Superior temporal gyrus (tissue), 1 donor: ENCODE measurements at regions not wholly inside any gene's neighbourhood (a gene's known extent, or its start where the extent isn't known, plus 50 kb on each side); places are given as distances from the start of the nearest gene placed in this dataset.
"Not testable (repeated sequence)": the region's sequence is repeated elsewhere in the genome, so short reads cannot be mapped to it uniquely, and the experiment has no call there.

Source experiments
- DNase-seq: peaks from one replicate; pipeline ENCODE4 v3.0.0-alpha.2; 2016; ENCODE audit errors: extremely low spot score

DNA sequence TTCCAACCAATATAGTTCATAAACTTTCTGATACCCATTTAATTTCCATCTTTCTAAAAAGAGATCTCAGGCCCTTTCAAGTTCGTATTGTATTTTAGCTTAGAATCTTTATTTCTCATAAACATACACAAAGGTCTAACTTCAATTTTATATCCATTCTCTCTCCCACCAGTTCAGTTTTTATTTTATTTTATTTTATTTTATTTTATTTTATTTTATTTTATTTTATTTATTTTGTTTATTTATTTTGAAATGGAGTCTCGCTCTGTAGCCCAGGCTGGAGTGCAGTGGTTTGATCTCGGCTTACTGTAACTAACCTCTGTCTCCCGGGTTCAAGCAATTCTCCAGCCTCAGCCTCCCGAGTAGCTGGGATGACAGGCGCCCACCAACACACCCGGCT, 552.8 kb downstream of the SLITRK5 start:
- DNase-seq, result no peak

GRCh38 chr13:88235441-88235840, 564.3 kb downstream of the SLITRK5 start:
- DNase-seq, result no peak

DNA sequence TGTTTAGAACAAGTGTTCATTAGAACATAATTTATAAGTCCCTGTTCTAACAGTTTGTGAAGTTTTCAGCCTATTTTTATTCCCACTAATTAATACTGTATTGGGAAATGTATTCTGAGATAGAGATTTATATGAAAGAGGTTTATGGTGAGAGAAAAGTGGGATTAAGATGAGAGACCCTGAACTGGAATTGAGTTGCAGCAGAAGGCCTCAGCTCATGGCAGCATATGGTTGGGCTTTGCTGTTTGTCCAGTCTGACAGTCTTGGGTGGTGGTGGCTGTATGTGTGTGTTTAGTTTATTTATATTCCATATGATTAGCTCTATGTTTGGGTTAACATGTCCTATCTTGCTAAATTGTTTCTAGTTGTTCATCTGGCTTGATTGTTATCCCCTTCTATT, 575.1 kb downstream of the SLITRK5 start:
- DNase-seq, result no peak

GRCh38 chr13:88248393-88248792, 577.2 kb downstream of the SLITRK5 start:
- DNase-seq, result no peak

GRCh38 chr13:88257706-88258105, 586.5 kb downstream of the SLITRK5 start:
- DNase-seq, result no peak

GRCh38 chr13:88263808-88264207, 592.6 kb downstream of the SLITRK5 start:
- no peak for DNase-seq

DNA sequence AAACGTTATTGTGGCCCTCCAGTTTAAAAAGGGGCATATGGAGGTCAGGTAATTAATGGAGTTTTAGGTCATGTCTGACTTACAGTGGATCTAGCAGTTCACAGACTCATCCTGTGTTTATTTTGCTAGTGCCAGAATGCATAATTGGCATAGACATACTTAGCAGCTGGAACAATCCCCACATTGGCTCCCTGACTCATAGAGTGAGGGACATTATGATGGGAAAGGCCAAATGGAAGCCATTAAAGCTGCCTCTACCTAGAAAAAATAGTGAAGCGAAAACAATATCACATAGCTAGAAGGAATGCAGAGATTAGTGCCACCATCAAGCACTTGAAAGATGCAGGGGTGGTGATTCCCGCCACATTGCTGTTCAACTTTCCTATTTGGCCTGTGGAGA, 610.7 kb downstream of the SLITRK5 start:
- no peak for DNase-seq

- DNase-seq, result no peak
These were observed 614.2 kb downstream of the SLITRK5 start for GRCh38 chr13:88285329-88285728.

GRCh38 chr13:88288326-88288725, 617.2 kb downstream of the SLITRK5 start:
- no peak for DNase-seq

GRCh38 chr13:88291731-88292130, 620.6 kb downstream of the SLITRK5 start:
- not testable (repeated sequence) for DNase-seq

DNA sequence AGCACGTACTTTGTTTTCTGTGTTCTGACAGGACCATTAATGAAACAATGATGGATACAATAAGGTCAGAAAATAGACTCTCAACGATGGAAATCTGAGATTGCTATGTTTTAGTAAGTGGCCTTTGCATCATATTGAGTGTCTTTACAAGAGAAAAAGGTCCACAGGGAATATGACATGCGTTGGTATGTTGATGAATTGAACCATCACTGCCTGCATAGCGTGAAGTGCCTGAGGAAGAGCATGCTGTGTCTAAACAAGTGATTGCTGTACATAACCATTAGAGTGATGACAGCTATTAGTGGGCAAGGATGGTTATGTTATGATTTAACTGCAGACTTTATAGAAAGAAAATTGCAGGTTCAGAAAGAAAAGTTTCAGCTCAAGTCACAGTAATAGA, 623.2 kb downstream of the SLITRK5 start:
- DNase-seq, result no peak

DNA sequence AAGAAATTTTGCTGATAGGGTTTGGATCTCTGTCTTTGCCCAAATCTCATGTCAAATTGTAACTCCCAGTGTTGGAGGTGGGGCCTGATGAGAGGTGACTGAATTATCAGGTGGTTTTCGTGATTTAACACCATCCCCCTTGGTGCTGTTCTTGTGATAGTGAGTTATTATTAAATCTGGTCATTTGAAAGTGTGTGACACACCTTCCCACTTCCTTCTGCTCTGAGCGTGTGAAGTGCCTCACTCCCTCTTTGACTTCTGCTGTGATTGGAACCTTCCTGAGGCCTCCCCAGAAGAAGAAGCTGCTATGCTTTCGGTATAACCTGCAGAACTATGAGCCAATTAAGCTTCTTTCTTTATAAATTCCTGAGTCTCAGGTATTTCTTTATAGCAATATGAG, 632.0 kb downstream of the SLITRK5 start:
- DNase-seq, result no peak

DNA sequence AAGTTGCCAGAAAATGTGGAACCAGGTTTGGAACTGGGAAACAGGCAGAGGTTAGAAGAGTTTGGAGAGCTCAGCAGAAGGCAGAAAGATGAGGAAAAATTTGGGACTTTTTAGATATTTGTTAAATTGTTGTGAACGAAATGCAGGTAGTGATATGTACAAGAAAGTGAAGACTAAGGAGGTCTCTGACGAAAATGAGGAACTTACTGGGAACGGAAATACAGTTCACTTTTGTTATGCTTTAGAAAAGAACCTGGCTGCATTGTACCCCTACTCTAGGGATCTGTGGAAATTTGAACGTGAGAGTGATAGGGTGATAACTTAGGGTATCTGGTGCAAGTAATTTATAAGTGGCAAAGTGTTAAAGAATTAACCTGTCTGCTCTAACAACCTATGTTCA, 632.4 kb downstream of the SLITRK5 start:
- DNase-seq, result no peak

GRCh38 chr13:88314496-88314895, 643.3 kb downstream of the SLITRK5 start:
- no peak for DNase-seq

DNA sequence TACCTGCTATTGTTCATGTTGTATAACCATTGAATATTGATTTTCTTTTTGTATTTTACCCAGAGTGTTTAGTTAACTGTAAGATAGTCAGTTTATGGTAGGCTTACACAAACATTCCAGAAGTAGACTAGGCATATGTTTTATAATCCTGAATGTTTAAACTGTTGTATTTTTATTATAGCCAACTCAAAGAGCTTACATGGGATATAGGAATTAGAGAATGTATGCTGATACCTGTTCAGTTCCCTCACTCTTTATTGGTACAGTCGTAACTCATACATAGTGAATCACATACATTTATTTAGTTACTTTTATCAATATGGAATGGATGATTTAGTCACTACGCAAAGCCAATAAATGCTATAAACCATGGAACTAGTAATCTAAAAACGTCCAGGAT, 657.9 kb downstream of the SLITRK5 start:
- no peak for DNase-seq

- no peak for DNase-seq
These were observed 668.1 kb downstream of the SLITRK5 start for GRCh38 chr13:88339271-88339741.

DNA sequence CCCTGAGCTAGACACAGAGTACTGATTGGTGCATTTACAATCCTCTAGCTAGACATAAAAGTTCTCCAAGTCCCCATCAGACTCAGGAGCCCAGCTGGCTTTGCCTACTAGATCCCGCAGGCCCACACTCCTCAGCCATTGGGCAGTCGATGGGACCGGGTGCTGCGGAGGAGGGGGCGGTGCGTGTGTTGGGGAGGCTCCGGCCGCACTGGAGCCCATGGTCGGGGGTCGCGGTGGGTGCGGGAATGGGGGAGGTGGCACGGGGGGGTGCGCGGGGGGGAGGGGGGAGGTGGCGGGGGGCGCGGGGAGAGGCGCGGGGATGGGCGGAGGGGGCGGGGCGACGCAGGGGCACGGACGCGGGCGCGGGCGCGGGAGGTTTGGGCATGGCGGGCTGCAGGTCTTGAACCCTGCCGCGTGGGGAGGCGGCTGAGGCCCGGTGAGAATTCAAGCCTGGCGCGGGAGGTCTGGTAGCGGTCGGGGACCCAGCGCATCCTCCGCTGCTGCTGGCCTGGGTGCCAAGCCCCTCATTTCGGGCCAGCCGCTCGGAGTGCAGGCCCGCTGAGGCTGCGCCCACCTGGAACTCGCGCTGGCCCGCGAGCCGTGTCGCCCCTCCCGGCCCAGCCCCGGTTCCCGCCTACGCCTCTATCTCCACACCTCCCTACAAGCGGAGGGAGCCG, 674.1 kb downstream of the SLITRK5 start:
- DNase-seq, result no peak

DNA sequence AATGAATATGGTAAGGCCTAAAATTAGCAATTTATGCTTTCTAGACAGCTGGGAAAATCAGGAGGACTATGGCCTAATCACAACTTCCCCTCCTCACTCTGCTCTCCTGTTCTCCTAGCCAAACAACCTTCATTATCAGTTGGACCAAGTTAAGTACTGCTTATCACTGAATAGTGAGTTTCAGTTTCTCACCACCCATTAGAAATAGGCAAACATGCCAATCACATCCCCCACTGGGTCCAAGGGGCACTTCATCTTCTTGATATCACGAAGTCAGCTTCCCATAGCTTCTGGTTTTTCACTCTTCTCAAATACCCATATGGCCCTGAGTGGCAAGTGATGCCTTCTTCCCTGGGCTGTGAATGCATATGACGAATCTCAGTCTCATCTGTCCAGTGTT, 689.6 kb downstream of the SLITRK5 start:
- no peak for DNase-seq

DNA sequence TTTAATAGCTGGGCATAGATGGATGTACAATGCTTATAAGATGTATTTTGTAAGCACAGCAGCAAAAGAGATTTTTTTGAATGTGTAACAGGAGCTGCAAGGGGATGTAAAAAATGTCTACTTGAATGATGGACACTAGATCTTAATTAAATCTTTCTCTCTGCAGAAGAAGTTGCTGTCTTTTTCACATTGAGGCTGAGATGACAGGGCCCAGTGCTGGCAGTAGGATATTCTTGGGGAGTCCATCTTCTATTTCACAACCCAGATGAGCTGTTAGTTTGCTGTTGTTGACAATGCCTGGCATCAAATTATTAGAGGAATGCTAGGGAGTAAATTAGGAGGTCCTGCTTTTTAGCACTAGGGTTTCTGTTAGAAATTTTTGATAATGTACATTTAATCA, 698.7 kb downstream of the SLITRK5 start:
- DNase-seq, result no peak

- DNase-seq, result no peak
These were observed 705.7 kb downstream of the SLITRK5 start for GRCh38 chr13:88376760-88377388.

GRCh38 chr13:88377852-88378251, 706.7 kb downstream of the SLITRK5 start:
- DNase-seq, result no peak

DNA sequence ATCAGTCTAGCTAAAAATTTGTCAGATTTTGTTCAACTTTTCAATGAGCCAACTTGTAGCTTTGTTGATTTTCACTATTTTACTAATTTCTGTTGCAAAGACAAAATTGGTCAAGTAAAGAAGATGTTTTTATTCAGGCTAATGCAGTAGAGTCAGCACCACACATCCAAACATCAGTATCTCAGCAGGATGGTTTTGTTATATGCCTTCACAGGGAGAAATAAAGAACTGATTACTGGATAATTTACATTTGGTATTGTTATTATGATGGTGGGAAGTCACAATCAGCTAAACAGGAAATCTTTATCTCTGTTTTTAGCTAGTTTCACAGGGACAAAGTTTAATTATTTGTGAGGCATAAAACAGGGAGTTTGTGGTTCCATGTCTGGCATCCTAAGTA, 713.4 kb downstream of the SLITRK5 start:
- DNase-seq, result no peak

GRCh38 chr13:88395804-88396203, 724.6 kb downstream of the SLITRK5 start:
- DNase-seq, result no peak

- peak; percentile 42 for DNase-seq
These were observed 740.5 kb downstream of the SLITRK5 start for GRCh38 chr13:88411696-88412095.
